HFFc6 (cell line): ENCODE measurements at regions not wholly inside any gene's neighbourhood (a gene's known extent, or its start where the extent isn't known, plus 50 kb on each side); places are given as distances from the start of the nearest gene placed in this dataset.
"Not testable (repeated sequence)": the region's sequence is repeated elsewhere in the genome, so short reads cannot be mapped to it uniquely, and the experiment has no call there.

Experiments
- DNase-seq: peaks from one replicate; pipeline ENCODE4 v3.0.0-alpha.2; 2018
- H3K27ac Mint-ChIP-seq: 2 replicates; pipeline ENCODE4 v1.8.0; 2020; ENCODE audit warnings: mild to moderate bottlenecking, mixed read lengths
- H3K27me3 Mint-ChIP-seq: 2 replicates; pipeline ENCODE4 v1.8.0; 2021; ENCODE audit warnings: mild to moderate bottlenecking, moderate library complexity, mixed read lengths; ENCODE audit not compliant: insufficient read depth
- H3K36me3 Mint-ChIP-seq: 2 replicates; pipeline ENCODE4 v1.8.0; 2021; ENCODE audit warnings: low read depth, mixed read lengths
- H3K4me1 Mint-ChIP-seq: 2 replicates; pipeline ENCODE4 v1.8.0; 2020; ENCODE audit warnings: low read depth, mixed read lengths
- H3K4me3 Mint-ChIP-seq: 2 replicates; pipeline ENCODE4 v1.8.0; 2020; ENCODE audit warnings: mild to moderate bottlenecking, moderate library complexity, mixed read lengths
- H3K9me3 Mint-ChIP-seq: 2 replicates; pipeline ENCODE4 v1.8.0; 2020; ENCODE audit warnings: mild to moderate bottlenecking, mixed read lengths
- TF ChIP-seq, protein P1 (sequence below): fragments of 200-600 bp; sonication (generic); IDR thresholded peaks from 2 replicates; pipeline ENCODE4 v1.5.0; 2021; ENCODE audit warnings: antibody characterized with exemption, mild to moderate bottlenecking

DNA sequence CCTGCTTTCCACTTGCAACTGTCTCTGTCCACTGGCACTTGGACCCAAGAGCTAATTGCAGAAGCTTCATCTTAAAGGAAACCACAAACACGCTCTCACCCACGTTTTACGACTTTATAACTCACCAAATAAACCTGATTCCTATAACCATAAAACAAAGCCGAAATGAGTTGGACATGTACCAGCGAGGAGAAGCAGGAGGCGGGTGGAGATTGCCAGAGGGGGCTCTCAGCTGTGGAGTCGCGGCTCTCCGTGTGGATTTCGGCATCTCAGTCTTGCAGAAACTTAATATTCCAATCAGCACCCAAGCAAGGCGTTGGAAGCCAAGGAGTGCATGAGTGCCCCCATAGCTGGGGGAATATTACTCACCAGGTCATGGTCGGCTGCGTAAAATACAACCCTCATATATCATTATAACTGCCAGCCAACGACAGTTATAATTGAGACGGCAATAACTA lies 483.6 kb downstream of the MN1 start:
- Mint-ChIP-seq H3K27me3 (peaks cover 44% of the 10 kb centered on the region), H3K4me3 (no peak overlapping the region), H3K4me1 (peaks cover 8% of the 10 kb centered on the region; the same call in 1 of the 2 replicates), H3K27ac (no peak overlapping the region), H3K9me3 (no peaks in the 10 kb centered on the region), H3K36me3 (no peaks in the 10 kb centered on the region)
- no peak for DNase-seq
- TF ChIP-seq, protein P1, sequence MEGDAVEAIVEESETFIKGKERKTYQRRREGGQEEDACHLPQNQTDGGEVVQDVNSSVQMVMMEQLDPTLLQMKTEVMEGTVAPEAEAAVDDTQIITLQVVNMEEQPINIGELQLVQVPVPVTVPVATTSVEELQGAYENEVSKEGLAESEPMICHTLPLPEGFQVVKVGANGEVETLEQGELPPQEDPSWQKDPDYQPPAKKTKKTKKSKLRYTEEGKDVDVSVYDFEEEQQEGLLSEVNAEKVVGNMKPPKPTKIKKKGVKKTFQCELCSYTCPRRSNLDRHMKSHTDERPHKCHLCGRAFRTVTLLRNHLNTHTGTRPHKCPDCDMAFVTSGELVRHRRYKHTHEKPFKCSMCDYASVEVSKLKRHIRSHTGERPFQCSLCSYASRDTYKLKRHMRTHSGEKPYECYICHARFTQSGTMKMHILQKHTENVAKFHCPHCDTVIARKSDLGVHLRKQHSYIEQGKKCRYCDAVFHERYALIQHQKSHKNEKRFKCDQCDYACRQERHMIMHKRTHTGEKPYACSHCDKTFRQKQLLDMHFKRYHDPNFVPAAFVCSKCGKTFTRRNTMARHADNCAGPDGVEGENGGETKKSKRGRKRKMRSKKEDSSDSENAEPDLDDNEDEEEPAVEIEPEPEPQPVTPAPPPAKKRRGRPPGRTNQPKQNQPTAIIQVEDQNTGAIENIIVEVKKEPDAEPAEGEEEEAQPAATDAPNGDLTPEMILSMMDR, result no peak

DNA sequence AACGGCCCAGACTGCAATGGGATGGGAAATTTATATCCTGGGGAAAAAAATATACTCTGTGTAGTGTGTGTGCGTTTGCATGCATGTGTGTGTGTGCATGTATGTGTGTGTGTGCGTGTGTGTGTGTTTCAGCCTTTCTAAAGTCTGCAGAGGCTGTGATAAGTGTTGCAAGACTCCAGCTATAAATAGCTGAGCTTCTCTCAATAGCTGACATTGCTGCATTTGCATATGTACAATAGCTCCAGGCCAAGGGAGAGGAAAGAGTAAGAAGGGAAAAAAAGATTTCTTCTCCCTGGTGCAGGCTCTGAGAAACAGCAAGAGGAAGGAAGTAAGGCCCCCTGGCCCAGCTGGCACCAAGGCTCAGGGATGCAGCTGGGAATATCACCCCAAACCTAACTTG lies 483.0 kb downstream of the MN1 start:
- Mint-ChIP-seq H3K9me3 (no peaks in the 10 kb centered on the region), H3K4me1 (peaks cover 8% of the 10 kb centered on the region; the same call in 1 of the 2 replicates), H3K27ac (no peak overlapping the region), H3K27me3 (peaks cover 44% of the 10 kb centered on the region), H3K36me3 (no peaks in the 10 kb centered on the region), H3K4me3 (no peak overlapping the region)
- TF ChIP-seq, protein P1, result no peak
- DNase-seq, result peak; percentile 70

DNA sequence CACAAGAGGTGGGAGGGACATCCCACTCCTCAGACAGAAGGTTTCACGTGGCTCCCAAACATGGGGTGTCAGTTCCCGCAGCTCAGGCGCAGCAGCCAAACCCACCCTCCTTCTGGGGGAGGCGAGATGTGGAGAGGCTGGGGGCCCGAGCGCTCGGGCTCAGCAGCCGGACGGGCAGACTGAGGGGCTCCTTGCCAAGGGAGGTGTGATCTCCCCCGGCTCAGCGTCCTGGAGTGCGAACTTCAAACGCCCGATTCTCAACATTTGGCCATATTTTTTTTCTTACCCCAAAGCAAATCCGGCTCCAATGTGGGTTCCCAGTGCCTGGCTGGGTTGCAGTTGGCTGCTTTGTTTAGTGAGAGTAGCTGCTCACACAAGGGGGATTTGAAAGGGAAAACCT lies 477.9 kb downstream of the MN1 start:
- no peaks in the 10 kb centered on the region for H3K36me3 Mint-ChIP-seq
- DNase-seq, result no peak
- H3K4me3 Mint-ChIP-seq, result no peak overlapping the region
- TF ChIP-seq, protein P1, result no peak
- H3K27me3 Mint-ChIP-seq, result peaks cover 31% of the 10 kb centered on the region
- H3K4me1 Mint-ChIP-seq, result no peaks in the 10 kb centered on the region; the same call in 1 of the 2 replicates
- H3K27ac Mint-ChIP-seq, result no peak overlapping the region
- H3K9me3 Mint-ChIP-seq, result no peaks in the 10 kb centered on the region

DNA sequence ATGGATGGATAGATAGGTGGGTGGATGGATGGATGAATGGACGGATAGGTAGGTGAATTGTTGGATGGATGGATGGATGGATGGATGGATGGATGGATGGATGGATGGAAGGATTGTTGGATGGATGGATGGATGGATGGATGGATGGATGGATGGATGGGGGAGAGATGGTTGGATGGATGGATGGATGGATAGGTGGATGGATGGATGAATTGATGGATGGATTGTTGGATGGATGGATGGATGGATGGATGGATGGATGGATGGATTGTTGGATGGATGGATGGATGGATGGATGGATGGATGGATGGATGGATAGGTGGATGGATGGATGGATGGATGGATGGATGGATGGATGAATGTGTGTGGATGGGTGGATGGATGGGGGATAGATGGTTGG lies 476.6 kb downstream of the MN1 start:
- not testable (repeated sequence) for H3K9me3 Mint-ChIP-seq, H3K36me3 Mint-ChIP-seq, H3K4me1 Mint-ChIP-seq, DNase-seq, H3K27ac Mint-ChIP-seq, H3K4me3 Mint-ChIP-seq
- H3K27me3 Mint-ChIP-seq, result peaks cover 40% of the 10 kb centered on the region

DNA sequence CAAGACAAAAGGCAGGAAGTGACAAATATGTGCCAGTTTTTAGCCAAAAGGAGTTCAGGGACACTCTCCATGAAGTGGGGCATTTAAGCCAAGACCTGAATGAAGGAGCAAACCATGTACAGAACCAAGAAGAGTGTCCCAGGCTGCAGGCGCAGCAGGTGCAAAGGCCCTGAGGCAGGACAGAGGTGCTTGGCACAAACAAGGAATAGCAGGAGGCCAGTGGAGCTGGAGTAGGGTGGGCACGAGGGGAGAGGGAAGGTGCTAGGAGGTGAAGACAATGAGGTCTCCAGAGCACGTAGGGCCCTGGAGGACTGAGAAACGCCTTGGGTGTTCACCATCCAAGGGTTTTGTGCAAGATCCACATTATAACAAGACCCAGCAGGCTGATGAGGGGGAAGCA lies 474.1 kb downstream of the MN1 start:
- Mint-ChIP-seq H3K4me1 (no peaks in the 10 kb centered on the region), H3K27ac (no peak overlapping the region), H3K27me3 (peaks cover 42% of the 10 kb centered on the region), H3K4me3 (no peak overlapping the region), H3K36me3 (no peaks in the 10 kb centered on the region), H3K9me3 (no peaks in the 10 kb centered on the region)
- TF ChIP-seq, protein P1, result no peak
- DNase-seq, result no peak

DNA sequence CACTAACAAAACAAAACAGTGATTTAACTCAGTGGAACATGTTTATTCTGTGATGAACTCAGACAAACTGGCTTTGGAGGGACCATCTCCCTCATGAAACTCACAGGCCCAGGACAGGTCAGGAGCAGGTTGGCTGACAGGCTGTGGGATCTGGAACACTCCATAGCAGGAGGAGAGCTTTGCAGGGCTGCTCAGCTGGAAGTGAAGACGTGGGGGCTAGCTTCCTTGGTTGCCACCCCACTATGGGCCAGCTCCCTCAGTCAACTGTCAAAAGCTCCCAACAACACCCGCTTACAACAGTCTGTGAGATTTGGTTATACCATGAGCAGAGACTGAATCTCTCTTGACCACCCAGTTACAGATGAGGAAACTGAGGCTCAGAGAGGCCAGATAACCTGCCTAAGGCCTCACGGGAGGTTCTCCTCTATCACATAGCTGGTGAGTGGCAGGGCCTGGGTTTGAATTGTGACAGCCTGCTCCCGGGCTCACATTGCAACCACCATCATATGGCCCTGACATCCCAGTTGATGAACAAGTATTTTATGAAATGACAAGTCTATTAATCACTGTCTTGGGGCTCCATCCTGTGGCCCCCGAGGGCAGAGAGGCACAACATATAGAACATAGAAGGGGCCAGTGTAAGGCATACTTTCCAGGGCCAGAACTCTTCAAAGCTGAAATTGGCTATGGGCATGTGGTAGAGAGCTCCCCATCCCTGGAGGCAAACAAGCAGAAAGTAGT lies 473.4 kb downstream of the MN1 start:
- Mint-ChIP-seq H3K4me1 (no peaks in the 10 kb centered on the region), H3K9me3 (no peaks in the 10 kb centered on the region), H3K36me3 (no peaks in the 10 kb centered on the region), H3K27me3 (peaks cover 38% of the 10 kb centered on the region), H3K4me3 (no peak overlapping the region), H3K27ac (no peak overlapping the region)
- TF ChIP-seq, protein P1, result no peak
- DNase-seq, result no peak
